Liver (tissue), 3 donors: ENCODE measurements at regions not wholly inside any gene's neighbourhood (a gene's known extent, or its start where the extent isn't known, plus 50 kb on each side); places are given as distances from the start of the nearest gene placed in this dataset.

Experiments used
- FOXA1 ChIP-seq: IDR thresholded peaks from 2 replicates; pipeline ENCODE4 v1.6.1; 2016; ENCODE audit warnings: antibody characterized with exemption
- GABPA ChIP-seq, 2 donors: IDR thresholded peaks in 1 of 2; conservative IDR thresholded peaks in 1 of 2; 2 replicates each; pipeline ENCODE4 v1.6.1; 2016; ENCODE audit warnings: antibody characterized with exemption in 2 of 2, mild to moderate bottlenecking in 1 of 2, moderate library complexity in 1 of 2
- NR2F2 ChIP-seq: IDR thresholded peaks from 2 replicates; pipeline ENCODE4 v1.6.1; 2016; ENCODE audit warnings: antibody characterized with exemption
- RXRA ChIP-seq, 2 donors: IDR thresholded peaks; 2 replicates each; pipeline ENCODE4 v1.6.1; 2017 to 2018; ENCODE audit warnings: antibody characterized with exemption in 2 of 2, mild to moderate bottlenecking in 1 of 2
- SP1 ChIP-seq: IDR thresholded peaks from 2 replicates; pipeline ENCODE4 v1.6.1; 2018; ENCODE audit warnings: antibody characterized with exemption, mild to moderate bottlenecking
- TF ChIP-seq, protein P1 (sequence below): IDR thresholded peaks from 2 replicates; pipeline ENCODE4 v1.6.1; 2016; ENCODE audit warnings: antibody characterized with exemption, mild to moderate bottlenecking
- TF ChIP-seq, protein P2 (sequence below): fragments of 150-350 bp; IDR thresholded peaks from 2 replicates; pipeline ENCODE4 v1.5.1; 2017; ENCODE audit warnings: improper control_type of control experiment, low read depth, low read length; ENCODE audit not compliant: missing input control
- TF ChIP-seq, protein P3 (sequence below): IDR thresholded peaks from 2 replicates; pipeline ENCODE4 v1.6.1; 2016; ENCODE audit warnings: antibody characterized with exemption
- donor health status: healthy.
- donor health status: healthy.

DNA sequence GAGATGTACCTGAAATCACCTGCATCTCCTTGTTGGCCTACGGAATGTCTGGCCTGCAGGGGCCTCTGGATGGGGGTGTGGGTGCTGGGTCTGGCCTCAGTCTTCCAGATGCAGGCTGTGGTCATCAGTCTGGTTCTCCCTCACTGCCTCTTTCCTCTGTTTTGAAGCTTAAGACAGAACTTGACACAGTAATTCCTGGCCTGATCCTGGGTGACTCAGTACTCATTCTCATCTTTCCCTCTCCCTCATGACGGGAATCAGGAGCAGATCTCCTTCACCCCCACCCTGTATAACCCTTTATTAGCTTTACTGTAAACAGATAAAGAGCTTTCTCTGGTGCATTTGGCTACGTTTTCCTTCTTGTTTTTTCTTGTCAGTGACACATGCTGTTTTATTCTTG, 89.3 kb upstream of the ADAMTS16 start:
- TF ChIP-seq, protein P1, sequence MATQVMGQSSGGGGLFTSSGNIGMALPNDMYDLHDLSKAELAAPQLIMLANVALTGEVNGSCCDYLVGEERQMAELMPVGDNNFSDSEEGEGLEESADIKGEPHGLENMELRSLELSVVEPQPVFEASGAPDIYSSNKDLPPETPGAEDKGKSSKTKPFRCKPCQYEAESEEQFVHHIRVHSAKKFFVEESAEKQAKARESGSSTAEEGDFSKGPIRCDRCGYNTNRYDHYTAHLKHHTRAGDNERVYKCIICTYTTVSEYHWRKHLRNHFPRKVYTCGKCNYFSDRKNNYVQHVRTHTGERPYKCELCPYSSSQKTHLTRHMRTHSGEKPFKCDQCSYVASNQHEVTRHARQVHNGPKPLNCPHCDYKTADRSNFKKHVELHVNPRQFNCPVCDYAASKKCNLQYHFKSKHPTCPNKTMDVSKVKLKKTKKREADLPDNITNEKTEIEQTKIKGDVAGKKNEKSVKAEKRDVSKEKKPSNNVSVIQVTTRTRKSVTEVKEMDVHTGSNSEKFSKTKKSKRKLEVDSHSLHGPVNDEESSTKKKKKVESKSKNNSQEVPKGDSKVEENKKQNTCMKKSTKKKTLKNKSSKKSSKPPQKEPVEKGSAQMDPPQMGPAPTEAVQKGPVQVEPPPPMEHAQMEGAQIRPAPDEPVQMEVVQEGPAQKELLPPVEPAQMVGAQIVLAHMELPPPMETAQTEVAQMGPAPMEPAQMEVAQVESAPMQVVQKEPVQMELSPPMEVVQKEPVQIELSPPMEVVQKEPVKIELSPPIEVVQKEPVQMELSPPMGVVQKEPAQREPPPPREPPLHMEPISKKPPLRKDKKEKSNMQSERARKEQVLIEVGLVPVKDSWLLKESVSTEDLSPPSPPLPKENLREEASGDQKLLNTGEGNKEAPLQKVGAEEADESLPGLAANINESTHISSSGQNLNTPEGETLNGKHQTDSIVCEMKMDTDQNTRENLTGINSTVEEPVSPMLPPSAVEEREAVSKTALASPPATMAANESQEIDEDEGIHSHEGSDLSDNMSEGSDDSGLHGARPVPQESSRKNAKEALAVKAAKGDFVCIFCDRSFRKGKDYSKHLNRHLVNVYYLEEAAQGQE, result no peak
- TF ChIP-seq FOXA1, result no peak
- no peak for TF ChIP-seq GABPA (IDR thresholded peaks at IDR 0.05 in 1 of 2, conservative IDR thresholded peaks at IDR 0.05 in 1 of 2)
- TF ChIP-seq, protein P2, sequence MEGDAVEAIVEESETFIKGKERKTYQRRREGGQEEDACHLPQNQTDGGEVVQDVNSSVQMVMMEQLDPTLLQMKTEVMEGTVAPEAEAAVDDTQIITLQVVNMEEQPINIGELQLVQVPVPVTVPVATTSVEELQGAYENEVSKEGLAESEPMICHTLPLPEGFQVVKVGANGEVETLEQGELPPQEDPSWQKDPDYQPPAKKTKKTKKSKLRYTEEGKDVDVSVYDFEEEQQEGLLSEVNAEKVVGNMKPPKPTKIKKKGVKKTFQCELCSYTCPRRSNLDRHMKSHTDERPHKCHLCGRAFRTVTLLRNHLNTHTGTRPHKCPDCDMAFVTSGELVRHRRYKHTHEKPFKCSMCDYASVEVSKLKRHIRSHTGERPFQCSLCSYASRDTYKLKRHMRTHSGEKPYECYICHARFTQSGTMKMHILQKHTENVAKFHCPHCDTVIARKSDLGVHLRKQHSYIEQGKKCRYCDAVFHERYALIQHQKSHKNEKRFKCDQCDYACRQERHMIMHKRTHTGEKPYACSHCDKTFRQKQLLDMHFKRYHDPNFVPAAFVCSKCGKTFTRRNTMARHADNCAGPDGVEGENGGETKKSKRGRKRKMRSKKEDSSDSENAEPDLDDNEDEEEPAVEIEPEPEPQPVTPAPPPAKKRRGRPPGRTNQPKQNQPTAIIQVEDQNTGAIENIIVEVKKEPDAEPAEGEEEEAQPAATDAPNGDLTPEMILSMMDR, result no peak
- TF ChIP-seq, protein P3, sequence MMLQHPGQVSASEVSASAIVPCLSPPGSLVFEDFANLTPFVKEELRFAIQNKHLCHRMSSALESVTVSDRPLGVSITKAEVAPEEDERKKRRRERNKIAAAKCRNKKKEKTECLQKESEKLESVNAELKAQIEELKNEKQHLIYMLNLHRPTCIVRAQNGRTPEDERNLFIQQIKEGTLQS, result no peak
- TF ChIP-seq SP1, result no peak
- TF ChIP-seq RXRA (IDR thresholded peaks at IDR 0.05), result no peak
- no peak for TF ChIP-seq NR2F2
